ENCODE measurements at regions not wholly inside any gene's neighbourhood (a gene's known extent, or its start where the extent isn't known, plus 50 kb on each side); places are given as distances from the start of the nearest gene placed in this dataset.

DNA sequence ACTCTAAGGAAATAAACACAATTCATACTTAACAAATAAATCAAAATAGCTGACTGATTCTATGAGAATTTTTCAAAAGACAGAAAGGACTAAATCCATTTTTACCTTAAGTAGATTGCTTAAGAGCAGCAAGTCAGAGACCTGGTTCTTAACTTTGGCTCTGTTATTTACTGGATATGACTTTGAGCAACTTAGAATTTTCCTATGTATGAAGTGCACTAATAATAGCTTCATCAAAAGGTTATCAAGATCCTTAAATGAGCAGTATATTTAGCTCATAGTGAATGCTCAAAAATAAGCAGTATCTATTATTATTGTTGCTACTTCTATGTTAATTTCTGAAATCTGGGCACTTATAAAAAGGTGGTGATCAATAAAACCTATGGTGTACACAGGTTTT is 95.3 kb downstream of the POSTN start:
- H3K9me3 ChIP-seq (ENCODE audit: low read length) = no peaks in the 10 kb centered on the region
- no peak for ATAC-seq
- intact Hi-C loops (cut with micrococcal nuclease; ENCODE audit: unreplicated experiment) = no loop called here
- H3K4me2 ChIP-seq (ENCODE audit: low read depth, low read length) = no peak overlapping the region
- H3K9ac ChIP-seq (ENCODE audit: insufficient read depth, low read depth, low read length) = no peak overlapping the region
- no peaks in the 10 kb centered on the region for H3K4me1 ChIP-seq (ENCODE audit: insufficient read depth, low read length)
- H2AFZ ChIP-seq (ENCODE audit: low read length) = no peak overlapping the region
- no peaks in the 10 kb centered on the region for H3K79me2 ChIP-seq (ENCODE audit: insufficient read depth, low read length)
- in situ Hi-C loops (cut with HindIII; ENCODE audit: extremely low pct_ligation_motif_present, low pct_unique_long_range_greater_than_20kb) = no loop called here
- DNase-seq (ENCODE audit: low spot score) = no peak
- no peaks in the 10 kb centered on the region for H4K20me1 ChIP-seq (ENCODE audit: insufficient read depth, low read length)
- CTCF ChIA-PET (ENCODE audit: low intra/inter-chr PET ratio, low total read pairs) = no interaction called here
- POLR2A ChIA-PET = no interaction called here
- no peak overlapping the region for H3K27ac ChIP-seq (ENCODE audit: extremely low read length, insufficient read depth, low read length)
- no peaks in the 10 kb centered on the region for H3K36me3 ChIP-seq (replicated peaks in 1 of 2; ENCODE audit: control insufficient read depth in 1 of 2, insufficient read depth in 2 of 2, low read length in 2 of 2)
- H3K4me3 ChIP-seq (replicated peaks in 1 of 3; ENCODE audit: insufficient read depth in 1 of 3, low read depth in 2 of 3, low read length in 3 of 3) = no peak overlapping the region
- H3K27me3 ChIP-seq (ENCODE audit: control insufficient read depth in 1 of 2, insufficient read depth in 2 of 2, low read length in 2 of 2) = no peaks in the 10 kb centered on the region
- FAIRE-seq = no peak
- BruUV-seq (replicated peaks) = no TSS peak
- TF ChIP-seq ZNF558 (CRISPR knock-in tag; IDR thresholded peaks at IDR 0.05; ENCODE audit: borderline replicate concordance) = no peak
- TF ChIP-seq MATR3 (CRISPR knock-in tag; IDR thresholded peaks at IDR 0.05) = no peak
- TF ChIP-seq ZNF484 (CRISPR knock-in tag; IDR thresholded peaks at IDR 0.05; ENCODE audit: borderline replicate concordance, low read depth) = no peak
- no peak for TF ChIP-seq ISL2 (CRISPR knock-in tag; IDR thresholded peaks at IDR 0.05)
- TF ChIP-seq KLF13 (CRISPR knock-in tag; IDR thresholded peaks at IDR 0.05) = no peak
- TF ChIP-seq ZBED4 (CRISPR knock-in tag; IDR thresholded peaks at IDR 0.05; ENCODE audit: borderline replicate concordance) = no peak
- no peak for TF ChIP-seq ZNF724P (CRISPR knock-in tag; IDR thresholded peaks at IDR 0.05; ENCODE audit: borderline replicate concordance)
- TF ChIP-seq, protein P1, sequence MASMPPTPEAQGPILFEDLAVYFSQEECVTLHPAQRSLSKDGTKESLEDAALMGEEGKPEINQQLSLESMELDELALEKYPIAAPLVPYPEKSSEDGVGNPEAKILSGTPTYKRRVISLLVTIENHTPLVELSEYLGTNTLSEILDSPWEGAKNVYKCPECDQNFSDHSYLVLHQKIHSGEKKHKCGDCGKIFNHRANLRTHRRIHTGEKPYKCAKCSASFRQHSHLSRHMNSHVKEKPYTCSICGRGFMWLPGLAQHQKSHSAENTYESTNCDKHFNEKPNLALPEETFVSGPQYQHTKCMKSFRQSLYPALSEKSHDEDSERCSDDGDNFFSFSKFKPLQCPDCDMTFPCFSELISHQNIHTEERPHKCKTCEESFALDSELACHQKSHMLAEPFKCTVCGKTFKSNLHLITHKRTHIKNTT (CRISPR knock-in tag; IDR thresholded peaks at IDR 0.05) = no peak
- no peak for TF ChIP-seq ZIK1 (CRISPR knock-in tag; IDR thresholded peaks at IDR 0.05; ENCODE audit: borderline replicate concordance, low read depth)
- no peak for TF ChIP-seq ZBTB25 (CRISPR knock-in tag; IDR thresholded peaks at IDR 0.05)
- no peak for TF ChIP-seq ZC3H4 (CRISPR knock-in tag; IDR thresholded peaks at IDR 0.05; ENCODE audit: borderline replicate concordance)
- TF ChIP-seq, protein P2, sequence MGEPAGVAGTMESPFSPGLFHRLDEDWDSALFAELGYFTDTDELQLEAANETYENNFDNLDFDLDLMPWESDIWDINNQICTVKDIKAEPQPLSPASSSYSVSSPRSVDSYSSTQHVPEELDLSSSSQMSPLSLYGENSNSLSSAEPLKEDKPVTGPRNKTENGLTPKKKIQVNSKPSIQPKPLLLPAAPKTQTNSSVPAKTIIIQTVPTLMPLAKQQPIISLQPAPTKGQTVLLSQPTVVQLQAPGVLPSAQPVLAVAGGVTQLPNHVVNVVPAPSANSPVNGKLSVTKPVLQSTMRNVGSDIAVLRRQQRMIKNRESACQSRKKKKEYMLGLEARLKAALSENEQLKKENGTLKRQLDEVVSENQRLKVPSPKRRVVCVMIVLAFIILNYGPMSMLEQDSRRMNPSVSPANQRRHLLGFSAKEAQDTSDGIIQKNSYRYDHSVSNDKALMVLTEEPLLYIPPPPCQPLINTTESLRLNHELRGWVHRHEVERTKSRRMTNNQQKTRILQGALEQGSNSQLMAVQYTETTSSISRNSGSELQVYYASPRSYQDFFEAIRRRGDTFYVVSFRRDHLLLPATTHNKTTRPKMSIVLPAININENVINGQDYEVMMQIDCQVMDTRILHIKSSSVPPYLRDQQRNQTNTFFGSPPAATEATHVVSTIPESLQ (CRISPR knock-in tag; conservative IDR thresholded peaks at IDR 0.05) = no peak
- TF ChIP-seq RFX1 (IDR thresholded peaks at IDR 0.05) = no peak
- TF ChIP-seq, protein P3, sequence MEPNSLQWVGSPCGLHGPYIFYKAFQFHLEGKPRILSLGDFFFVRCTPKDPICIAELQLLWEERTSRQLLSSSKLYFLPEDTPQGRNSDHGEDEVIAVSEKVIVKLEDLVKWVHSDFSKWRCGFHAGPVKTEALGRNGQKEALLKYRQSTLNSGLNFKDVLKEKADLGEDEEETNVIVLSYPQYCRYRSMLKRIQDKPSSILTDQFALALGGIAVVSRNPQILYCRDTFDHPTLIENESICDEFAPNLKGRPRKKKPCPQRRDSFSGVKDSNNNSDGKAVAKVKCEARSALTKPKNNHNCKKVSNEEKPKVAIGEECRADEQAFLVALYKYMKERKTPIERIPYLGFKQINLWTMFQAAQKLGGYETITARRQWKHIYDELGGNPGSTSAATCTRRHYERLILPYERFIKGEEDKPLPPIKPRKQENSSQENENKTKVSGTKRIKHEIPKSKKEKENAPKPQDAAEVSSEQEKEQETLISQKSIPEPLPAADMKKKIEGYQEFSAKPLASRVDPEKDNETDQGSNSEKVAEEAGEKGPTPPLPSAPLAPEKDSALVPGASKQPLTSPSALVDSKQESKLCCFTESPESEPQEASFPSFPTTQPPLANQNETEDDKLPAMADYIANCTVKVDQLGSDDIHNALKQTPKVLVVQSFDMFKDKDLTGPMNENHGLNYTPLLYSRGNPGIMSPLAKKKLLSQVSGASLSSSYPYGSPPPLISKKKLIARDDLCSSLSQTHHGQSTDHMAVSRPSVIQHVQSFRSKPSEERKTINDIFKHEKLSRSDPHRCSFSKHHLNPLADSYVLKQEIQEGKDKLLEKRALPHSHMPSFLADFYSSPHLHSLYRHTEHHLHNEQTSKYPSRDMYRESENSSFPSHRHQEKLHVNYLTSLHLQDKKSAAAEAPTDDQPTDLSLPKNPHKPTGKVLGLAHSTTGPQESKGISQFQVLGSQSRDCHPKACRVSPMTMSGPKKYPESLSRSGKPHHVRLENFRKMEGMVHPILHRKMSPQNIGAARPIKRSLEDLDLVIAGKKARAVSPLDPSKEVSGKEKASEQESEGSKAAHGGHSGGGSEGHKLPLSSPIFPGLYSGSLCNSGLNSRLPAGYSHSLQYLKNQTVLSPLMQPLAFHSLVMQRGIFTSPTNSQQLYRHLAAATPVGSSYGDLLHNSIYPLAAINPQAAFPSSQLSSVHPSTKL (CRISPR knock-in tag; IDR thresholded peaks at IDR 0.05) = no peak

All from HepG2 (cell line).